SK-N-SH treated with all-trans-retinoic acid at 6 μM for 48 hours (cell line): ENCODE measurements at regions not wholly inside any gene's neighbourhood (a gene's known extent, or its start where the extent isn't known, plus 50 kb on each side); places are given as distances from the start of the nearest gene placed in this dataset.

Experiments used
- PATZ1 ChIP-seq: fragments of 250-450 bp; sonication (Bioruptor Pico); IDR thresholded peaks from 2 replicates; pipeline ENCODE4 v1.8.0; 2020; ENCODE audit warnings: mild to moderate bottlenecking, moderate library complexity, borderline replicate concordance
- PPARA ChIP-seq: fragments of 250-450 bp; sonication (Bioruptor Pico); IDR thresholded peaks from 2 replicates; pipeline ENCODE4 v1.5.0; 2020; ENCODE audit warnings: mild to moderate bottlenecking, borderline replicate concordance
- TOX ChIP-seq: fragments of 250-450 bp; sonication (Bioruptor Pico); IDR thresholded peaks from 2 replicates; pipeline ENCODE4 v1.8.0; 2021; ENCODE audit warnings: mild to moderate bottlenecking, moderate library complexity, borderline replicate concordance
- ZC3H10 ChIP-seq: fragments of 250-450 bp; sonication (Bioruptor Pico); IDR thresholded peaks from 2 replicates; pipeline ENCODE4 v1.5.1; 2021; ENCODE audit warnings: mild to moderate bottlenecking, moderate library complexity
- ZNF8 ChIP-seq: fragments of 450-650 bp; formaldehyde crosslinking; IDR thresholded peaks from 2 replicates; pipeline ENCODE4 v1.5.0; 2020; ENCODE audit warnings: mild to moderate bottlenecking, moderate library complexity

DNA sequence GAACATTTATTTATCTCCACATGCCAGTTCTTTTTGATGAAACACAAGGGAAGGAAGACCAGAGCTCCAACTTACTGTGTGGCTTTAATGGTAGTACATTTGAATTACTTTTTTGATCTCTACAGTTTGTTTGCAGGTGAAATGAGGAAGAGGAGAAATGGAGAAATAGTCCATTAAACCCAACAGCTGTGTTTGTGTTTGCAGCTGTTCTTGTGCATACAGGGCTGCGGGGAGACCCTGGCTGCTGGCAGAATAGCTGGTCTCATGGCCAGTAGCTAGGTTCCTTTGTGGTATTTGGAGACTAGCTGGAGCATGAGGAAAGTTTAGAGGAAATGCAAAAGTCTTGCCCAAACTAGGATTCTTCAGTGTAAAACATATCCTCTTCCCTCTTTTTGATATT lies 374.8 kb downstream of the GPAT3 start:
- no peak for TF ChIP-seq TOX (CRISPR knock-in tag)
- no peak for TF ChIP-seq ZNF8 (CRISPR knock-in tag)
- TF ChIP-seq PPARA: no peak
- no peak for TF ChIP-seq ZC3H10 (CRISPR knock-in tag)
- no peak for TF ChIP-seq PATZ1 (CRISPR knock-in tag)
